NCI-H748 treated with DMSO at 0.1 percent for 48 hours (cell line): ENCODE measurements at regions not wholly inside any gene's neighbourhood (a gene's known extent, or its start where the extent isn't known, plus 50 kb on each side); places are given as distances from the start of the nearest gene placed in this dataset.

Experiments used
- DNase-seq: peaks from one replicate; lab custom pipeline; 2025; lab: John Stamatoyannopoulos, UW

DNA sequence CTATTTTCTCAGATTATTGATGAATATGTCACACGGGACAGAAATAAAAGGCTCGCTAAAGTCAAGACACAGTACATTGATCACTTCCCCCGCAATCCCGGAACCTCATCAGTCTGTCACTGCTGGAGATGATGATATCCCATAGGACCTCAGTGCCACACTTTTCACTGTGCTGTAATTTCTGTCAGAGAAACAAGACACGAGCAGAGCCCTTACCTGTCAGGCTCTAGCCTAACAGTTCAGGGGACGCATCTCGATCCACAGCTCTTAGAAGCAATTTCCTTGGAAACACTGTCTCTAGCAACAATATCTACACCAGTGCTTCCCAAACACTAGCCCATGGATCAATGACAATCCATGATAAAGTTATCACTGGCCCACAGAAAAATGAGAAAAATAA is 140.0 kb downstream of the GRIN2B start:
- DNase-seq = no peak

GRCh38 chr12:13839365-13840336 is 141.8 kb downstream of the GRIN2B start:
- DNase-seq = no peak

DNA sequence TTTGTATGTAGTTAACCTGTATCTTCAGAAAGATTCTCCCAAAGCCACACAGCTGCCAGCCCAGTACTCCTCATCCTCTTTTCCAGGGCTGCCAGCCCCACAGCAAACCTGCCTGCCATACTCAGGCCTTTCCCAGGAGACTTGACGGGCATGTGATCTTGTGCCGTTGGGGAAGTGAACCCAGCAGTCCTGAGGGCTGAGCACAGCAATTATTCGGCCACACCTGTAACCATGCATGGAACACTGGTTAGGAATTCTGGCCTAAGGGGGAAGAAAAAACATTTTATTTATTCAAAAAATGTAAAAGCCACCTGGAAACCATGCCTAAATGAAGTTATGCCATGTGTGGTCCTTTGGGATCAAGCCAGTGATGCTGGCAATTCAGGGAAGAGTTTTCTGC is 145.3 kb downstream of the GRIN2B start:
- no peak for DNase-seq

GRCh38 chr12:13835652-13836051 is 145.8 kb downstream of the GRIN2B start:
- no peak for DNase-seq

DNA sequence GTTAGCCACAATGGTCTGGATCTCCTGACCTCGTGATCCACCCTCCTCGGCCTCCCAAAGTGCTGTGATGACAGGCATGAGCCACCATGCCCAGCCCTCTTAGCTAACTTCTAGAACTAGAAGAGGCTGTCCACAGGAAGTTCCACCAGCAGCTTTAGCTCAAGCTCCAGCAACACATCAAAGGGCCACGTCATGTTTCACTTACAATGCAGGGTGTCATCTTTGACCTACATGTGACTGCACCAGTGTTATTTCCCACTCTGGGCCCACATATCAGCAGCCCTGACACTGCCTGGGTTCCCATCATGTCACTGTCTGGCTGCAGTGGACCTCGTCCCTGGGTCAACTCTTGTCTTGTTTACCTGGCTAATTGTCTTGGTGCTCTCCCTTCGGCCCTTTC is 147.2 kb downstream of the GRIN2B start:
- no peak for DNase-seq

DNA sequence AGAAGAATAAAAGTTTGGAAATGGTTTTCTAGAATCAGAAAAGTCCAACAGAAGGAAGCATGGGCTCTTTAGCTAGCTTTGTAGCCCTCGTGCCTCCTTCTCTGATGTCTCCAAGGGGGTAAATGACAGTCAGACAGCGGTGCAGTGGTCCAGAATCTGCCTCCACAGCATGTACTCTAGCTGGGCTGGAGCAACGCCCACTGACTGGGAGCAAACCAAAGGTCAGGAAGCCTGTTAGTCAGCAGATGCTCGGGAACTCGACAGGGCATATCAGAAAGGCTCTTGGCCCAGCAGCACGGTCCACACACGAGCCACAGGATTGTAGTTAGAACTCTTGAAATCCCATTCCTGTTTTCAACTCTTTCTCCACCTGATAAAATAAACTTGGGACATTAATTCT is 164.3 kb downstream of the GRIN2B start:
- no peak for DNase-seq

DNA sequence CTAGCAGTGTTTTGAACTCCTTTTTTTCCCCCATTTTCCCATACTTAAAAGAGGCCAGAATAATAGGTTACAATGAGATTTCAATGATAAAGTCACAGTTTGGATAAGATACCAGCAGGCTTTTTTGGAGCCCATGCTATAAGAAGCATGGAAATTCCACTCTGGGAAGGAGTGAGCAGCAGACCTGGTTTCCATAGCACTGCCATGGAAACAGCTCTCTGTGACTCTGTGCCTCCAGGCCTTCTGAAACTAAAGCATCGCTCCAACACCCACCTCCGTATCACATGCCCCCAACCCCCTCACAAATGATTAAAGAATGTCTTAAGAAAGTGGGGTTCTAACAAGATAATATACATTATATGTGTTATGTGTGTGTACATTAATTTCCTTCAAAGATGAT is 165.0 kb downstream of the GRIN2B start:
- no peak for DNase-seq

DNA sequence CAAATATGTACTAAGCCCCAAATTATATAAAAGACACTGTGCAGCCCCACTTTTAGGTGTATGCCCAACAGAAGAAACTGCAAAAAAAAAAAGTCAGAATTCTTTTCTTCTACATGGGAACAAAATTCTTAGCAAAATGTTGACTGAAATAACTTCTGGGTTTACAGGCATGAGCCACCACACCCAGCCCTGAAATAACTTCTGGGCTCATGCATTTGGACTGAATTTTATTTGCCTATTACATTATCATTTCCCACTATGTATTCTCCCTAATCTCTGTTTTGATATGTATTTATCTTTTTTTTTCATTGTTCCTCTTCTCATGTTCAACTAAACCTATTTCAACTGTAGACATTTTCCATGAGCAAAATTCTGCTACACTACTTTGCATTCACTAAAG is 169.2 kb downstream of the GRIN2B start:
- no peak for DNase-seq

- DNase-seq = no peak
These were observed 170.3 kb downstream of the GRIN2B start for GRCh38 chr12:13811061-13811460.

GRCh38 chr12:13805041-13805440 is 176.4 kb downstream of the GRIN2B start:
- no peak for DNase-seq

GRCh38 chr12:13801543-13801942 is 179.9 kb downstream of the GRIN2B start:
- no peak for DNase-seq

DNA sequence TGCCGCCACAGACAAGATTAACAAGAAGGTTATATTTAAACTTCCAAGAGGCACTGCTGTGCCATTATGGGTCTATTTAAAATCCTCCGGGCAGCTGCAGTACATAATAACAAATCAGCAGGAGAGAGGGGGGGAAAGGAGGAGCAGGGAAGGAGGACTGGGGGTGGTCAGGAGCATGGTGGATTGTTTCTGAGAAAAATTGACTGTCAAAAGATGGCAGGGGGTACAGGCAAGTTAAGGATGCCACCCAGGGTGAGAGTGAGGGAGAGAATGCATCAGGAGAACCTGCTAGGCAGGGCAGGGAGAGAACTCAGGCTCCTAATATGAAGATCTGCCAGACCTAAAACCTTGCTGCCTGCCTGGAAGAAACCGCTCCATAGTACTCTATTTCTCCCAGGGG is 181.8 kb downstream of the GRIN2B start:
- DNase-seq = no peak

GRCh38 chr12:13798162-13798561 is 183.2 kb downstream of the GRIN2B start:
- DNase-seq = no peak

GRCh38 chr12:13794706-13795105 is 186.7 kb downstream of the GRIN2B start:
- no peak for DNase-seq

GRCh38 chr12:13790317-13790716 is 191.1 kb downstream of the GRIN2B start:
- DNase-seq = no peak

DNA sequence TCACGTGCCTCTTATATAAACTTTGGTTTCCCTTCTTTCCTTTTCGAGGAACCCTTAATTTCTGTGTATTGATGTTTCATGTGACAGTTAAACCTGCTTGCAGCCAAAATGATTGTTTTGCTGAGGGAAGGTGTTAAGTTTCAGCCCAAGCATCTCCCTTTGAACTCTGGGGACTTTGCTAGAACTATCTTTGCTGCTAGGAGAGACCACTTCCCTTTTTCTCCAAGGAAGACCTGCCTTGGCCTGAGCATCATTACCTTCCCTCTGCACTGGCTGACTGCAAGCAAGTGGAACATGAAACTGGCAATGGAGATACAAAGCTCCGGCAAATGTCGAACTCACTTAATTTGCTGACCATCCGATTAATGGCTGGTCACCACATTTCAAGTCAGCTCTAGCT is 192.8 kb downstream of the GRIN2B start:
- DNase-seq = no peak

GRCh38 chr12:13786646-13787045 is 194.8 kb downstream of the GRIN2B start:
- DNase-seq = no peak

- DNase-seq = no peak
These were observed 196.9 kb downstream of the GRIN2B start for GRCh38 chr12:13784504-13784903.

GRCh38 chr12:13780453-13780852 is 200.9 kb downstream of the GRIN2B start:
- no peak for DNase-seq

- no peak for DNase-seq
These were observed 204.0 kb downstream of the GRIN2B start for GRCh38 chr12:13777374-13777773.

DNA sequence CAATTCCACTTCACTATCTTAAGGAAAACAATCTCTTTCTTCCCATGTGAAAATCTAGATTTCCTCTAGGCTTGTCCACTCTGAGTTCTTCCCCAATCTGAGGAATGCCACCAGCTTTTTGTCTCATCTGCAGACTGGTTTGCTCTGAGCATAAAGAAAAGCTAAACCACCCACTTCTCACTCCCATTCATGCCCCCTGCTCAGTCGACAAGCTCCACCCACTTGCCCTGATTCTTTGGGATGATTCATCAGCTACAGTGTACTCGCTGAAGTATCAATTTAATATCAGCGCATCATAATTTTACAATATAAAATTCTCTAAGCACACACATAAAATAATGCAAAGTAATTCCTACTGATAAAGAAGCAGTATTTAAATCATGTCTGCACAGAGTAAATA is 209.1 kb downstream of the GRIN2B start:
- no peak for DNase-seq

GRCh38 chr12:13770576-13770975 is 210.8 kb downstream of the GRIN2B start:
- DNase-seq = no peak

GRCh38 chr12:13769966-13770365 is 211.4 kb downstream of the GRIN2B start:
- no peak for DNase-seq

DNA sequence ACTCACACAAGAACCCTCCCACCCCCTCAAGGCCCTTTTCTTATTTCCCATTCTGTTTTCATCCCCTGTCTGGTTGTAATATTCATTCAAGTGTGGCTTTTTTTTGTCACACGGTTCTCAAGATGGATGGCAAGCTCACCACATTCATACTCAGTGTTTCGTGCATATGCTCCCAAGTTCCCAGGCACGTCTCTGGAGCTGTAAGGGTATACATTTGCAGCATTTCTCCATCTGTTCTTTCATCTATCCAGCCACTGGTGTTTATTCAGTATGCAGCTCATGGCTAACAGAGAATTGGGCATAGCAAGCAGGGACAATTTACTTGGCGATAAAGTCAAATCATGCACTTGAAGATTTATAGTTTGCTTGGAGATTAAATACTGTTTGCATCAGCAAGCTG is 212.1 kb downstream of the GRIN2B start:
- no peak for DNase-seq
